MM.1S (cell line): ENCODE measurements at regions not wholly inside any gene's neighbourhood (a gene's known extent, or its start where the extent isn't known, plus 50 kb on each side); places are given as distances from the start of the nearest gene placed in this dataset.

Experiments used
- DNase-seq: peaks from one replicate; pipeline ENCODE4 v3.0.0-alpha.2; 2015
- H2AFZ ChIP-seq: fragments of 300-600 bp; sonication (generic); 2 replicates; pipeline ENCODE4 v1.6.0; 2016; ENCODE audit warnings: antibody characterized with exemption, low read length
- H3F3A ChIP-seq: fragments of 300-600 bp; sonication (generic); 2 replicates; pipeline ENCODE4 v1.6.1; 2016; ENCODE audit warnings: mild to moderate bottlenecking, antibody characterized with exemption, low read length, moderate library complexity, mixed read lengths; ENCODE audit not compliant: insufficient read depth
- H3K27ac ChIP-seq: fragments of 300-600 bp; sonication (generic); 2 replicates; pipeline ENCODE4 v1.5.1; 2016; ENCODE audit warnings: mild to moderate bottlenecking, low read length
- H3K27me3 ChIP-seq: fragments of 300-600 bp; sonication (generic); replicated peaks from 2 replicates; pipeline ENCODE4 v1.6.0; 2016; ENCODE audit warnings: low read length; ENCODE audit not compliant: insufficient read depth
- H3K36me3 ChIP-seq: fragments of 300-600 bp; sonication (generic); replicated peaks from 2 replicates; pipeline ENCODE4 v1.6.1; 2016; ENCODE audit warnings: mild to moderate bottlenecking, low read length, mixed read lengths; ENCODE audit not compliant: insufficient read depth
- H3K4me1 ChIP-seq: fragments of 300-600 bp; sonication (generic); 2 replicates; pipeline ENCODE4 v1.6.1; 2016; ENCODE audit warnings: low read length, mixed read lengths
- H3K4me2 ChIP-seq: fragments of 300-600 bp; sonication (generic); 2 replicates; pipeline ENCODE4 v1.6.0; 2016; ENCODE audit warnings: low read depth, low read length
- H3K4me3 ChIP-seq: fragments of 300-600 bp; sonication (generic); 2 replicates; pipeline ENCODE4 v1.5.1; 2016; ENCODE audit warnings: low read length, mixed read lengths
- H3K79me2 ChIP-seq: fragments of 300-600 bp; sonication (generic); 2 replicates; pipeline ENCODE4 v1.6.1; 2016; ENCODE audit warnings: mixed run types, low read length, mixed read lengths
- H3K9ac ChIP-seq: fragments of 300-600 bp; sonication (generic); 2 replicates; pipeline ENCODE4 v1.6.1; 2016; ENCODE audit warnings: low read length, mixed read lengths
- H3K9me2 ChIP-seq: fragments of 300-600 bp; sonication (generic); replicated peaks from 2 replicates; pipeline ENCODE4 v1.6.1; 2016; ENCODE audit warnings: mild to moderate bottlenecking, low read length, mixed read lengths; ENCODE audit not compliant: insufficient read depth
- H3K9me3 ChIP-seq: fragments of 300-600 bp; sonication (generic); replicated peaks from 2 replicates; pipeline ENCODE4 v1.6.1; 2016; ENCODE audit warnings: mild to moderate bottlenecking, low read length, mixed read lengths; ENCODE audit not compliant: insufficient read depth
- H4K20me1 ChIP-seq: fragments of 300-600 bp; sonication (generic); 2 replicates; pipeline ENCODE4 v1.6.1; 2016; ENCODE audit warnings: mild to moderate bottlenecking, low read length, moderate library complexity, mixed read lengths; ENCODE audit not compliant: insufficient read depth
- EZH2 ChIP-seq: fragments of 300-600 bp; sonication (generic); optimal IDR thresholded peaks from 2 replicates; pipeline ENCODE3; 2017; ENCODE audit warnings: low read depth, mild to moderate bottlenecking, antibody characterized with exemption, low read length, mixed read lengths
- EZH2phosphoT487 ChIP-seq: fragments of 300-600 bp; sonication (generic); IDR thresholded peaks from 2 replicates; pipeline ENCODE4 v1.6.1; 2018; ENCODE audit warnings: antibody characterized with exemption, low read length
- TF ChIP-seq, protein P1 (sequence below): fragments of 300-600 bp; sonication (generic); IDR thresholded peaks from 2 replicates; pipeline ENCODE4 v1.5.1; 2016; ENCODE audit warnings: antibody characterized with exemption, low read length, mixed read lengths

DNA sequence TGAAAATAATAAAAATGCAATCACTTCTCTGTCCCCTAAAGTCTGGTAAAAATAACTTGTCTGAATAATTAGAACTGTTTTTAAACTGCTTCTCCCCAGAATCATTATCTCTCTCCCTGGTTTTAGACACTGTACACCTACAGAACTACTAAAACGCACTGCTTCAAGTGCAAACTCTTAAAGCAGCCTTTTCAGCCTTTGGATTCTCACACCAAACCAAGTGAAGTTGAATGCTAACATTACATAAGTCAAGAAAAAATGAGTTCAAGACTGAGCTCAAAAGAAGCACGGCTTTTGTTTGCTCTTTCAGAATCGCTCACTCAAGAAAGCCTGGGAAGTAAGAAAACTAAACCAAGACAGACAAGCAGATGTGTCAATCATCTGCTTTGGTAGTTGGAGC lies 188.8 kb downstream of the LSM5 start:
- Histone ChIP-seq H3F3A (no peaks in the 10 kb centered on the region), H2AFZ (no peak overlapping the region), H3K4me3 (no peak overlapping the region), H3K9me3 (no peaks in the 10 kb centered on the region), H3K27ac (no peak overlapping the region), H3K9me2 (no peaks in the 10 kb centered on the region), H3K4me2 (no peak overlapping the region), H3K36me3 (no peaks in the 10 kb centered on the region), H3K9ac (no peak overlapping the region), H4K20me1 (no peaks in the 10 kb centered on the region), H3K79me2 (no peaks in the 10 kb centered on the region), H3K4me1 (no peaks in the 10 kb centered on the region), H3K27me3 (no peaks in the 10 kb centered on the region)
- no peak for DNase-seq
- TF ChIP-seq EZH2 (no peak), EZH2phosphoT487 (no peak)
- TF ChIP-seq, protein P1, sequence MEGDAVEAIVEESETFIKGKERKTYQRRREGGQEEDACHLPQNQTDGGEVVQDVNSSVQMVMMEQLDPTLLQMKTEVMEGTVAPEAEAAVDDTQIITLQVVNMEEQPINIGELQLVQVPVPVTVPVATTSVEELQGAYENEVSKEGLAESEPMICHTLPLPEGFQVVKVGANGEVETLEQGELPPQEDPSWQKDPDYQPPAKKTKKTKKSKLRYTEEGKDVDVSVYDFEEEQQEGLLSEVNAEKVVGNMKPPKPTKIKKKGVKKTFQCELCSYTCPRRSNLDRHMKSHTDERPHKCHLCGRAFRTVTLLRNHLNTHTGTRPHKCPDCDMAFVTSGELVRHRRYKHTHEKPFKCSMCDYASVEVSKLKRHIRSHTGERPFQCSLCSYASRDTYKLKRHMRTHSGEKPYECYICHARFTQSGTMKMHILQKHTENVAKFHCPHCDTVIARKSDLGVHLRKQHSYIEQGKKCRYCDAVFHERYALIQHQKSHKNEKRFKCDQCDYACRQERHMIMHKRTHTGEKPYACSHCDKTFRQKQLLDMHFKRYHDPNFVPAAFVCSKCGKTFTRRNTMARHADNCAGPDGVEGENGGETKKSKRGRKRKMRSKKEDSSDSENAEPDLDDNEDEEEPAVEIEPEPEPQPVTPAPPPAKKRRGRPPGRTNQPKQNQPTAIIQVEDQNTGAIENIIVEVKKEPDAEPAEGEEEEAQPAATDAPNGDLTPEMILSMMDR = no peak

DNA sequence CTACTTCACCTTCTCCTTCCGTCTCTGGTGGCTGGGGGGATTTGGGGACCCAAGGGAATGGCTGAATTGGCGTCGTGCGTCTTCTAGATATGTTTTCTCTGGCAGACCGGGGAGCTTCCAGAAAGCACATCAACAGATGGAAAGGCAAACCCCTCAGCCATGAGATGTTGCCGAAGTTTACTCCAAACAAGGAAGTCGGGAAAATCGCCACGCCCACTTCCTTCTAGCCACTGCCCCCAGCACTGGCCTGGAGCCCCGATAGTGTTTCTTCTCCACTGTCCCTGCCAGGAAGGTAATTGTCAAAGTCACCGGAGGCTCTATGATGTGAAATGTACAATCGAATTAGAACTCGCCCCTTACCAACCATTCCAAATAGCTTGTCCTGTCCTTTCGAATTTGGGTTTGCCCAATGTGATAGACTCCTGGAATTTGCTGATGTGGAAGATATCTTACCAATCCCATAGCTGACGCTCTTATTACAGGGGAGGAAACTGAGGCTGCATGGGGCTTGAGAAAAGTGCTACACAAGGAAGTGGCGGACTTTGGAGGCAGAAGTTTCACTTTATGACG lies 191.0 kb downstream of the LSM5 start:
- Histone ChIP-seq H3F3A (no peaks in the 10 kb centered on the region), H3K9me3 (no peaks in the 10 kb centered on the region), H3K27ac (no peak overlapping the region), H3K9me2 (no peaks in the 10 kb centered on the region), H3K4me3 (0 out of 2 replicates have a peak overlapping the region, but pooled peaks have one; percentile 15), H3K36me3 (no peaks in the 10 kb centered on the region), H3K9ac (no peak overlapping the region), H3K79me2 (no peaks in the 10 kb centered on the region), H2AFZ (peak overlapping the region; percentile 23; the same call in 1 of the 2 replicates), H3K4me1 (no peaks in the 10 kb centered on the region), H4K20me1 (no peaks in the 10 kb centered on the region), H3K27me3 (no peaks in the 10 kb centered on the region), H3K4me2 (peak overlapping the region; percentile 32; the same call in 1 of the 2 replicates)
- no peak for DNase-seq
- TF ChIP-seq EZH2 = no peak
- no peak for TF ChIP-seq EZH2phosphoT487
- TF ChIP-seq, protein P1 = no peak

DNA sequence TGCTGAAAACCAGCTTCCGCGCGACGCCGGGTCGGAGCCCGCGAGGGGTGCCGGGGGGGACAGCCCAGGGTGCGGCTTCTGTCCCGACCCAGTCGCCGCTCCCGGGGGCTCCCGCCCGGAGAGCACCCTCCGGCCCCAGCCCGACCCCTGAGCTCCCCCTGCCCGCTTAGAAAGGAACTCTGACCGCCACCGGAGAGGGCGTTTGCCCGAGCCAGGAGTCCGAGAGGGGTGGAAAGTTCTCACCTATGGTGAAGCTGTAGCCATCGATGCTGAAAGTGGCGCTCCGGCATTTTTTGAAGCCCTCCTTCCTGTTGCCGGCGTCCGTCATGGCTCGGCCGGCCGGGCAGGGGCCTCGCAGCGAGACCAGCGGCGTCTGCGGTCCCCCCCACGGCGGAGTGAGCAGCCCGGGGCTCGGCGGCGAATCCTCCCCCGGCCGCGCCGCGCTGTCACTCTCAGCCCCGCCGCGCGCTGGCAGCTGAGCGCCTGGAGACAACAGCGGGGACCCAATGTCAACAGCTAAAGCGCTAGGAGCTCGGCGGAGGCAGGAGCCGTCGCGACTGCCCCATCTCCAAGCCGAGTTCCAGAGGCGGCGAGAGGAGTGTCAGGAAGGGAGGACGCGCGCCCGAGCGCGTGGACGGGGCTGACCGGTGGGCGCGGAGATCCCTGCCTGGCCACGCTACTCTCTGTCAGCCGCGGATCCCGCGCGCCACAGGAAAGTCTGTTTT lies 191.6 kb downstream of the LSM5 start:
- Histone ChIP-seq H4K20me1 (no peaks in the 10 kb centered on the region), H3K36me3 (no peaks in the 10 kb centered on the region), H3K27ac (no peak overlapping the region), H3K9me3 (no peaks in the 10 kb centered on the region), H3K4me2 (peak overlapping the region; percentile 32; the same call in 1 of the 2 replicates), H3K9ac (no peak overlapping the region), H3K27me3 (no peaks in the 10 kb centered on the region), H3K9me2 (no peaks in the 10 kb centered on the region), H3F3A (no peaks in the 10 kb centered on the region), H2AFZ (peak overlapping the region; percentile 23; the same call in 1 of the 2 replicates), H3K4me1 (no peaks in the 10 kb centered on the region), H3K79me2 (no peaks in the 10 kb centered on the region), H3K4me3 (0 out of 2 replicates have a peak overlapping the region, but pooled peaks have one; percentile 15)
- no peak for TF ChIP-seq EZH2phosphoT487
- TF ChIP-seq EZH2 = no peak
- TF ChIP-seq, protein P1 = no peak
- DNase-seq = no peak
